Activated naive CD8-positive, alpha-beta T cell treated with anti-CD3 and anti-CD28 coated beads, Interleukin-2, amount 50 U/mL, for 24 hours (primary cell): ENCODE measurements at regions not wholly inside any gene's neighbourhood (a gene's known extent, or its start where the extent isn't known, plus 50 kb on each side); places are given as distances from the start of the nearest gene placed in this dataset.
A peak's percentile ranks its signal among the peaks of the same experiment; 100 is the strongest.

Experiments
- ATAC-seq: fragments of 150-1000 bp; cut with Tn5 transposase; one replicate; pipeline ENCODE4 v1.10.0; 2021
- DNase-seq: peaks from one replicate; pipeline ENCODE4 v3.0.0; 2021
- H3K27ac Mint-ChIP-seq: one replicate; pipeline ENCODE4 v1.8.0; 2021; ENCODE audit warnings: mild to moderate bottlenecking, mixed read lengths
- H3K27me3 Mint-ChIP-seq: one replicate; pipeline ENCODE4 v1.8.0; 2021; ENCODE audit warnings: mixed read lengths
- H3K36me3 Mint-ChIP-seq: one replicate; pipeline ENCODE4 v1.8.0; 2021; ENCODE audit warnings: low read depth, mixed read lengths
- H3K4me1 Mint-ChIP-seq: one replicate; pipeline ENCODE4 v1.8.0; 2021; ENCODE audit warnings: mixed read lengths
- H3K4me3 Mint-ChIP-seq: one replicate; pipeline ENCODE4 v1.8.0; 2021; ENCODE audit warnings: mild to moderate bottlenecking, moderate library complexity, mixed read lengths
- H3K9me3 Mint-ChIP-seq: one replicate; pipeline ENCODE4 v1.8.0; 2021; ENCODE audit warnings: mixed read lengths

- ATAC-seq: no peak
- Mint-ChIP-seq H3K9me3 (peaks cover 8% of the 10 kb centered on the region), H3K27me3 (peaks cover 4% of the 10 kb centered on the region), H3K36me3 (no peaks in the 10 kb centered on the region), H3K4me1 (no peaks in the 10 kb centered on the region), H3K27ac (no peak overlapping the region), H3K4me3 (no peak overlapping the region)
- no peak for DNase-seq
Observed at GRCh38 chr10:37703833-37704382, 153.5 kb downstream of the ZNF248 start.

GRCh38 chr10:37703114-37703513, 154.3 kb downstream of the ZNF248 start:
- DNase-seq (no peak), ATAC-seq (no peak)
- H3K4me3 Mint-ChIP-seq: no peak overlapping the region

GRCh38 chr10:37701781-37702493, 155.5 kb downstream of the ZNF248 start:
- Mint-ChIP-seq H3K4me1 (no peaks in the 10 kb centered on the region), H3K27me3 (peaks cover 4% of the 10 kb centered on the region), H3K9me3 (peaks cover 11% of the 10 kb centered on the region), H3K4me3 (no peak overlapping the region), H3K27ac (no peak overlapping the region), H3K36me3 (no peaks in the 10 kb centered on the region)
- ATAC-seq (no peak), DNase-seq (no peak)

More at GRCh38 chr10:37703114-37703513, 154.3 kb downstream of the ZNF248 start:
- Mint-ChIP-seq H3K4me1 (no peaks in the 10 kb centered on the region), H3K27me3 (peaks cover 4% of the 10 kb centered on the region), H3K36me3 (no peaks in the 10 kb centered on the region), H3K9me3 (peaks cover 10% of the 10 kb centered on the region), H3K27ac (no peak overlapping the region)

GRCh38 chr10:37700886-37701780, 156.3 kb downstream of the ZNF248 start:
- ATAC-seq (no peak), DNase-seq (no peak)
- peaks cover 8% of the 10 kb centered on the region for H3K9me3 Mint-ChIP-seq
- H3K4me1 Mint-ChIP-seq: no peaks in the 10 kb centered on the region
- H3K36me3 Mint-ChIP-seq: no peaks in the 10 kb centered on the region
- no peak overlapping the region for H3K27ac Mint-ChIP-seq
- H3K27me3 Mint-ChIP-seq: peaks cover 4% of the 10 kb centered on the region
- no peak overlapping the region for H3K4me3 Mint-ChIP-seq

- Mint-ChIP-seq H3K4me3 (no peak overlapping the region), H3K9me3 (peaks cover 27% of the 10 kb centered on the region), H3K4me1 (no peaks in the 10 kb centered on the region), H3K27me3 (no peaks in the 10 kb centered on the region), H3K36me3 (no peaks in the 10 kb centered on the region), H3K27ac (peak overlapping the region; percentile 53)
- ATAC-seq (no peak), DNase-seq (no peak)
Observed at GRCh38 chr10:37687581-37687980, 169.8 kb downstream of the ZNF248 start.

- Mint-ChIP-seq H3K36me3 (no peaks in the 10 kb centered on the region), H3K27me3 (no peaks in the 10 kb centered on the region)
Observed at GRCh38 chr10:37685741-37686683, 171.4 kb downstream of the ZNF248 start.

GRCh38 chr10:37684765-37685164, 172.6 kb downstream of the ZNF248 start:
- H3K36me3 Mint-ChIP-seq: no peaks in the 10 kb centered on the region
- no peak overlapping the region for H3K27ac Mint-ChIP-seq
- DNase-seq (no peak), ATAC-seq (no peak)
- H3K9me3 Mint-ChIP-seq: peaks cover 21% of the 10 kb centered on the region
- H3K4me1 Mint-ChIP-seq: no peaks in the 10 kb centered on the region
- no peaks in the 10 kb centered on the region for H3K27me3 Mint-ChIP-seq
- H3K4me3 Mint-ChIP-seq: no peak overlapping the region

More at GRCh38 chr10:37685741-37686683, 171.4 kb downstream of the ZNF248 start:
- H3K4me1 Mint-ChIP-seq: no peaks in the 10 kb centered on the region
- peaks cover 27% of the 10 kb centered on the region for H3K9me3 Mint-ChIP-seq
- H3K4me3 Mint-ChIP-seq: no peak overlapping the region
- ATAC-seq (no peak), DNase-seq (no peak)
- H3K27ac Mint-ChIP-seq: no peak overlapping the region

- Mint-ChIP-seq H3K27ac (no peak overlapping the region), H3K36me3 (no peaks in the 10 kb centered on the region), H3K4me3 (no peak overlapping the region), H3K4me1 (no peaks in the 10 kb centered on the region), H3K9me3 (peaks cover 4% of the 10 kb centered on the region), H3K27me3 (no peaks in the 10 kb centered on the region)
- DNase-seq (no peak), ATAC-seq (no peak)
Observed at GRCh38 chr10:37682617-37683016, 174.8 kb downstream of the ZNF248 start.

- no peaks in the 10 kb centered on the region for H3K9me3 Mint-ChIP-seq
- ATAC-seq (no peak), DNase-seq (no peak)
- H3K4me3 Mint-ChIP-seq: no peak overlapping the region
- no peak overlapping the region for H3K27ac Mint-ChIP-seq
- no peaks in the 10 kb centered on the region for H3K27me3 Mint-ChIP-seq
- no peaks in the 10 kb centered on the region for H3K36me3 Mint-ChIP-seq
- H3K4me1 Mint-ChIP-seq: no peaks in the 10 kb centered on the region
Observed at GRCh38 chr10:37681617-37681999, 175.8 kb downstream of the ZNF248 start.

GRCh38 chr10:37680716-37681616, 176.4 kb downstream of the ZNF248 start:
- ATAC-seq (no peak), DNase-seq (no peak)
- no peak overlapping the region for H3K27ac Mint-ChIP-seq
- H3K4me3 Mint-ChIP-seq: no peak overlapping the region
- no peaks in the 10 kb centered on the region for H3K36me3 Mint-ChIP-seq
- no peaks in the 10 kb centered on the region for H3K4me1 Mint-ChIP-seq
- H3K9me3 Mint-ChIP-seq: peaks cover 4% of the 10 kb centered on the region
- no peaks in the 10 kb centered on the region for H3K27me3 Mint-ChIP-seq

- DNase-seq (no peak), ATAC-seq (no peak)
- H3K4me3 Mint-ChIP-seq: no peak overlapping the region
- peaks cover 5% of the 10 kb centered on the region for H3K9me3 Mint-ChIP-seq
- H3K36me3 Mint-ChIP-seq: no peaks in the 10 kb centered on the region
- H3K27me3 Mint-ChIP-seq: no peaks in the 10 kb centered on the region
- H3K4me1 Mint-ChIP-seq: no peaks in the 10 kb centered on the region
- no peak overlapping the region for H3K27ac Mint-ChIP-seq
Observed at GRCh38 chr10:37680243-37680683, 177.1 kb downstream of the ZNF248 start.

- Mint-ChIP-seq H3K27ac (no peak overlapping the region), H3K4me3 (no peak overlapping the region), H3K4me1 (no peaks in the 10 kb centered on the region), H3K36me3 (peaks cover 2% of the 10 kb centered on the region), H3K27me3 (no peaks in the 10 kb centered on the region), H3K9me3 (peaks cover 7% of the 10 kb centered on the region)
- no peak for ATAC-seq
- DNase-seq: no peak
Observed at GRCh38 chr10:37679465-37679864, 177.9 kb downstream of the ZNF248 start.

- no peaks in the 10 kb centered on the region for H3K27me3 Mint-ChIP-seq
- no peaks in the 10 kb centered on the region for H3K4me1 Mint-ChIP-seq
- ATAC-seq: no peak
- H3K9me3 Mint-ChIP-seq: peaks cover 30% of the 10 kb centered on the region
- H3K27ac Mint-ChIP-seq: no peak overlapping the region
- H3K36me3 Mint-ChIP-seq: peaks cover 3% of the 10 kb centered on the region
- DNase-seq: no peak
- no peak overlapping the region for H3K4me3 Mint-ChIP-seq
Observed at GRCh38 chr10:37675449-37675848, 182.0 kb downstream of the ZNF248 start.
